ENCODE measurements at regions not wholly inside any gene's neighbourhood (a gene's known extent, or its start where the extent isn't known, plus 50 kb on each side); places are given as distances from the start of the nearest gene placed in this dataset.

DNA sequence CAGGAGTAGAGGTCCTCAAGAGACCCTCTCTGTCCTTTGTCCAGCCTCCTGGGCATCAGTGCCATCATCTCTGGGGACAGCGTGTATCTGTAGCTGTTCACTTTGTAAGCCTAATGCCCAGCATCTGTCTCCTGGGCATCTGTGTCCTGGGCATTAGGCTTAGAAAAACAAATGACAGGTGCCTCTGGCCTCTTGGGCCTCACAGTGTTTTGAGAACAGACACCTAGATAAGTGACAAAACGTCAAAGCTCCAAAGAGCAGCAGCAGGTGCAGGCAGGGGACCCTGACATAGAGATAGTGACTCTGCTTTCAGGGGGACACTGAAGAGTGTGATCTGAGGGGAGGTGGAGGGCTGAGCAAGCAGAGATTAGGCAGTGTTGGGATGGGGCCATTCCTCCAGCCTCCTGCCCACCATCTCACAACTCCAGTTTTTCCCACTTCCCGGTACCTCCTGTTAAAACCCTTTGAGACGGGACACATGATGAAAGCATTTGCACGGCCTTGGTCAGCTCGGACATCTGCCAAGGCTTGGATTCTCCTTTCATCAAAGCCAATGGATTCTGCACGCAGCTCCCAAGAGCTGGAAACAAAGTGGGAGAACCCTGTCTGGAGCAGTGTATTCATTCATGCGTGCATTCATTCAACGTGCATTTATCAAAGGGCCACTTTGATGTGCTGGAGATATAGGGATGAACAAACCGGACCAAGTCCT lies 55.5 kb upstream of the CD93 start:
- H3K56ac ChIP-seq (ENCODE audit: extremely low read depth, insufficient read depth, low read length) = no peak overlapping the region
- in situ Hi-C loops (cut with MboI; ENCODE audit: low sequenced_read_pairs) (no loop called here), intact Hi-C loops (cut with micrococcal nuclease) (loop anchor here (10.0 kb wide), 1 partner anchor 213 kb away; the partner anchor contains the start of gene NXT1), dilution Hi-C loops (cut with HindIII; ENCODE audit: low sequenced_read_pairs, unreplicated experiment) (no loop called here)
- peaks cover 18% of the 10 kb centered on the region for H3K9me1 ChIP-seq (ENCODE audit: insufficient read depth, low read length)
- no peaks in the 10 kb centered on the region for H4K20me1 ChIP-seq (ENCODE audit: insufficient read depth, low read length)
- CTCF ChIA-PET = no interaction called here
- no peaks in the 10 kb centered on the region for H3K36me3 ChIP-seq (ENCODE audit: control insufficient read depth, insufficient read depth, low read length)
- H3K79me1 ChIP-seq (ENCODE audit: low read depth in 1 of 2, low read length in 2 of 2) = no peaks in the 10 kb centered on the region
- no peaks in the 10 kb centered on the region for H3K27me3 ChIP-seq (ENCODE audit: control insufficient read depth, insufficient read depth, low read length)
- H3K9ac ChIP-seq (ENCODE audit: low read depth, low read length) = no peak overlapping the region
- ATAC-seq (ENCODE audit: low read depth) = no peak
- H2BK120ac ChIP-seq (ENCODE audit: low read depth, low read length) = peak overlapping the region; percentile 12; the same call in 1 of the 2 replicates
- POLR2A ChIA-PET (ENCODE audit: unreplicated experiment) = no interaction called here
- H3K18ac ChIP-seq (ENCODE audit: low read depth, low read length) = no peak overlapping the region
- no peak overlapping the region for H4K8ac ChIP-seq (ENCODE audit: low read depth in 2 of 2, low read length in 2 of 2)
- H4K91ac ChIP-seq (ENCODE audit: insufficient read depth, low read depth, low read length) = no peak overlapping the region
- H2AFZ ChIP-seq (replicated peaks; ENCODE audit: low read length, poor library complexity) = peak overlapping the region; percentile 13
- H3K4me1 ChIP-seq (ENCODE audit: control insufficient read depth, insufficient read depth, low read length) = peaks cover 8% of the 10 kb centered on the region
- no peak overlapping the region; the same call in 2 of the 3 replicates for H2BK15ac ChIP-seq (ENCODE audit: low read depth, low read length)
- WGBS, 2 experiments (ENCODE audit: extremely low coverage in 2 of 2, insufficient read length in 1 of 2) = 100% methylated on average over 1 of the region's 10 CpGs; no CpG with 5 or more reads in 1 of the 2 experiments
- no peak overlapping the region for H2BK5ac ChIP-seq (ENCODE audit: low read depth, low read length, poor library complexity, severe bottlenecking)
- no peaks in the 10 kb centered on the region for H3K9me3 ChIP-seq (ENCODE audit: control insufficient read depth, insufficient read depth, low read length)
- peak overlapping the region; percentile 89 for H2AK5ac ChIP-seq (ENCODE audit: low read depth, low read length)
- no peak overlapping the region; the same call in 1 of the 2 replicates for H3K14ac ChIP-seq (replicated peaks; ENCODE audit: low read depth, low read length)
- H3K4ac ChIP-seq (ENCODE audit: low read depth, low read length) = 0 out of 2 replicates have a peak overlapping the region, but pooled peaks have one; percentile 40
- no peak overlapping the region for H3K23ac ChIP-seq (ENCODE audit: low read depth, low read length)
- BruUV-seq (replicated peaks) = no TSS peak
- H2AK9ac ChIP-seq (replicated peaks; ENCODE audit: low read depth, low read length, poor library complexity) = no peak overlapping the region
- DNase-seq = no peak
- H3K4me2 ChIP-seq (ENCODE audit: low read depth, low read length) = no peak overlapping the region
- peak overlapping the region; percentile 43; the same call in 1 of the 2 replicates for H2BK20ac ChIP-seq (ENCODE audit: low read depth, low read length)
- H4K5ac ChIP-seq (ENCODE audit: low read depth, low read length) = no peak overlapping the region
- H3K27ac ChIP-seq (ENCODE audit: insufficient read depth, low read length) = no peak overlapping the region
- TF ChIP-seq CHD1 (IDR thresholded peaks at IDR 0.05; ENCODE audit: low read depth, low read length) (no peak), RAD21 (IDR thresholded peaks at IDR 0.05; ENCODE audit: low read length) (no peak), RCOR1 (IDR thresholded peaks at IDR 0.05; ENCODE audit: insufficient replicate concordance, low read length) (no peak), NFE2L2 (IDR thresholded peaks at IDR 0.05; ENCODE audit: low read depth, low read length) (no peak), POLR2A (IDR thresholded peaks at IDR 0.05; ENCODE audit: low read depth, low read length) (no peak), MAFK (IDR thresholded peaks at IDR 0.05; ENCODE audit: low read depth, low read length) (no peak), MAZ (IDR thresholded peaks at IDR 0.05; ENCODE audit: borderline replicate concordance, low read depth, low read length) (no peak), SMC3 (IDR thresholded peaks at IDR 0.05; ENCODE audit: low read depth, low read length) (no peak), BHLHE40 (IDR thresholded peaks at IDR 0.05; ENCODE audit: low read depth, low read length) (no peak), RFX5 (IDR thresholded peaks at IDR 0.05; ENCODE audit: low read depth, low read length) (no peak)
- TF ChIP-seq, protein P1, sequence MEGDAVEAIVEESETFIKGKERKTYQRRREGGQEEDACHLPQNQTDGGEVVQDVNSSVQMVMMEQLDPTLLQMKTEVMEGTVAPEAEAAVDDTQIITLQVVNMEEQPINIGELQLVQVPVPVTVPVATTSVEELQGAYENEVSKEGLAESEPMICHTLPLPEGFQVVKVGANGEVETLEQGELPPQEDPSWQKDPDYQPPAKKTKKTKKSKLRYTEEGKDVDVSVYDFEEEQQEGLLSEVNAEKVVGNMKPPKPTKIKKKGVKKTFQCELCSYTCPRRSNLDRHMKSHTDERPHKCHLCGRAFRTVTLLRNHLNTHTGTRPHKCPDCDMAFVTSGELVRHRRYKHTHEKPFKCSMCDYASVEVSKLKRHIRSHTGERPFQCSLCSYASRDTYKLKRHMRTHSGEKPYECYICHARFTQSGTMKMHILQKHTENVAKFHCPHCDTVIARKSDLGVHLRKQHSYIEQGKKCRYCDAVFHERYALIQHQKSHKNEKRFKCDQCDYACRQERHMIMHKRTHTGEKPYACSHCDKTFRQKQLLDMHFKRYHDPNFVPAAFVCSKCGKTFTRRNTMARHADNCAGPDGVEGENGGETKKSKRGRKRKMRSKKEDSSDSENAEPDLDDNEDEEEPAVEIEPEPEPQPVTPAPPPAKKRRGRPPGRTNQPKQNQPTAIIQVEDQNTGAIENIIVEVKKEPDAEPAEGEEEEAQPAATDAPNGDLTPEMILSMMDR (conservative IDR thresholded peaks at IDR 0.05; ENCODE audit: low read depth, low read length) = no peak
- TF ChIP-seq, protein P2, sequence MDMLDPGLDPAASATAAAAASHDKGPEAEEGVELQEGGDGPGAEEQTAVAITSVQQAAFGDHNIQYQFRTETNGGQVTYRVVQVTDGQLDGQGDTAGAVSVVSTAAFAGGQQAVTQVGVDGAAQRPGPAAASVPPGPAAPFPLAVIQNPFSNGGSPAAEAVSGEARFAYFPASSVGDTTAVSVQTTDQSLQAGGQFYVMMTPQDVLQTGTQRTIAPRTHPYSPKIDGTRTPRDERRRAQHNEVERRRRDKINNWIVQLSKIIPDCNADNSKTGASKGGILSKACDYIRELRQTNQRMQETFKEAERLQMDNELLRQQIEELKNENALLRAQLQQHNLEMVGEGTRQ (IDR thresholded peaks at IDR 0.05; ENCODE audit: low read depth, low read length) = no peak
- TF ChIP-seq, protein P3, sequence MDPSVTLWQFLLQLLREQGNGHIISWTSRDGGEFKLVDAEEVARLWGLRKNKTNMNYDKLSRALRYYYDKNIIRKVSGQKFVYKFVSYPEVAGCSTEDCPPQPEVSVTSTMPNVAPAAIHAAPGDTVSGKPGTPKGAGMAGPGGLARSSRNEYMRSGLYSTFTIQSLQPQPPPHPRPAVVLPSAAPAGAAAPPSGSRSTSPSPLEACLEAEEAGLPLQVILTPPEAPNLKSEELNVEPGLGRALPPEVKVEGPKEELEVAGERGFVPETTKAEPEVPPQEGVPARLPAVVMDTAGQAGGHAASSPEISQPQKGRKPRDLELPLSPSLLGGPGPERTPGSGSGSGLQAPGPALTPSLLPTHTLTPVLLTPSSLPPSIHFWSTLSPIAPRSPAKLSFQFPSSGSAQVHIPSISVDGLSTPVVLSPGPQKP (IDR thresholded peaks at IDR 0.05; ENCODE audit: borderline replicate concordance, low read depth, low read length) = no peak
- no peak overlapping the region for H3K4me3 ChIP-seq (ENCODE audit: insufficient read depth, low read depth, low read length)
